ENCODE measurements at regions not wholly inside any gene's neighbourhood (a gene's known extent, or its start where the extent isn't known, plus 50 kb on each side); places are given as distances from the start of the nearest gene placed in this dataset.
A peak's percentile ranks its signal among the peaks of the same experiment; 100 is the strongest.

DNA sequence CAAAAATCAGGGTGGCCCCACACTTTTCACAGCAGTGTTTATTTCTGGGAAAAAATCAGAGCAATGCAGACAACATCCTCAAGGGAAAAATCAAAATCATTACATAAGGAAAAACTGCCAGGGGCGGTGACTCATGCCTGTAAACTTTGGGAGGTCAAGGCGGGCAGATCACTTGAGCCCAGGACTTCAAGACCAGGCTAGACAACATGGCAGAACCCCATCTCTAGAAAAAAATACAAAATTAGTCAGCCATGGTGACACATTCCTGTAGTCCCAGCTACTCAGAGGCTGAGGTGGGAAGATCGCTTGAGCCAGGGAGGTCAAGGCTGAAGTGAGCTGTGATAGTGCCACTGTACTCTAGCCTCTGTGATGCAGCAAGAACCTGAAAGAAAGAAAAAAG, 102.8 kb downstream of the NAF1 start:
- Histone ChIP-seq H3K27ac (no peak overlapping the region), H3F3A (ENCODE audit: low read depth) (no peaks in the 10 kb centered on the region), H3K27me3 (no peaks in the 10 kb centered on the region), H2AFZ (replicated peaks) (no peak overlapping the region), H3K9ac (no peak overlapping the region), H3K9me3 (ENCODE audit: low read depth) (no peaks in the 10 kb centered on the region), H3K4me3 (no peak overlapping the region), H3K4me1 (no peaks in the 10 kb centered on the region), H3K4me2 (no peak overlapping the region), H3K79me2 (ENCODE audit: low read depth) (no peaks in the 10 kb centered on the region), H3K36me3 (no peaks in the 10 kb centered on the region), H4K20me1 (ENCODE audit: low read depth) (no peaks in the 10 kb centered on the region)
- no peaks in the 10 kb centered on the region for H3K27me3 Mint-ChIP-seq (ENCODE audit: insufficient read depth, low read depth)
- H3K27ac Mint-ChIP-seq, result no peak overlapping the region
- TF ChIP-seq, protein P1, sequence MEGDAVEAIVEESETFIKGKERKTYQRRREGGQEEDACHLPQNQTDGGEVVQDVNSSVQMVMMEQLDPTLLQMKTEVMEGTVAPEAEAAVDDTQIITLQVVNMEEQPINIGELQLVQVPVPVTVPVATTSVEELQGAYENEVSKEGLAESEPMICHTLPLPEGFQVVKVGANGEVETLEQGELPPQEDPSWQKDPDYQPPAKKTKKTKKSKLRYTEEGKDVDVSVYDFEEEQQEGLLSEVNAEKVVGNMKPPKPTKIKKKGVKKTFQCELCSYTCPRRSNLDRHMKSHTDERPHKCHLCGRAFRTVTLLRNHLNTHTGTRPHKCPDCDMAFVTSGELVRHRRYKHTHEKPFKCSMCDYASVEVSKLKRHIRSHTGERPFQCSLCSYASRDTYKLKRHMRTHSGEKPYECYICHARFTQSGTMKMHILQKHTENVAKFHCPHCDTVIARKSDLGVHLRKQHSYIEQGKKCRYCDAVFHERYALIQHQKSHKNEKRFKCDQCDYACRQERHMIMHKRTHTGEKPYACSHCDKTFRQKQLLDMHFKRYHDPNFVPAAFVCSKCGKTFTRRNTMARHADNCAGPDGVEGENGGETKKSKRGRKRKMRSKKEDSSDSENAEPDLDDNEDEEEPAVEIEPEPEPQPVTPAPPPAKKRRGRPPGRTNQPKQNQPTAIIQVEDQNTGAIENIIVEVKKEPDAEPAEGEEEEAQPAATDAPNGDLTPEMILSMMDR (IDR thresholded peaks at IDR 0.05), result no peak
- TF ChIP-seq EZH2phosphoT487 (IDR thresholded peaks at IDR 0.05) (no peak), EZH2 (IDR thresholded peaks at IDR 0.05) (no peak)
- no peak overlapping the region for H3K4me3 Mint-ChIP-seq
- H3K36me3 Mint-ChIP-seq, result no peaks in the 10 kb centered on the region
- no peak for DNase-seq (ENCODE audit: low spot score)
- H3K9me3 Mint-ChIP-seq, result no peaks in the 10 kb centered on the region
- no peaks in the 10 kb centered on the region for H3K4me1 Mint-ChIP-seq

DNA sequence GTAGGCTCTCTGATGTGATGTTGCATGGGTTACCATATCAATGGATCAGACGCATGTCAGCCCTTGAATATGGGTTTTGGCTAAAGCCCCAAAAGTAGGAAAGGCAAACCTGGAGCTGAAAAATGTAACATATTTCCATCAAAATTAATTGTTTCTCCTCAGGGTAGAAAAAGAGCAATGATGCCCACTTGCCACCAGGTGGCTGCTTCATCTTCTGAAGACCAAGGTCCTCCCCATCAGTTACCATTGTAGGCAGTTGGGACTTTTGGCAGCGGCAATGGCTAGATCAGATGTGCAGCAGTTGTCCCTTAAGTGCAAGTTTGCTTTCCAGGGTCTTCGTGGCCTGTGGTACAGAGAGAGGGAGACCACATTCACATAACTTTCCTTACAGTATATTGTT, 118.2 kb downstream of the NAF1 start:
- no peaks in the 10 kb centered on the region for H3K9me3 ChIP-seq (ENCODE audit: low read depth)
- H2AFZ ChIP-seq (replicated peaks), result no peak overlapping the region
- Mint-ChIP-seq H3K27me3 (ENCODE audit: insufficient read depth, low read depth) (peaks cover 2% of the 10 kb centered on the region), H3K36me3 (no peaks in the 10 kb centered on the region), H3K9me3 (no peaks in the 10 kb centered on the region), H3K27ac (no peak overlapping the region), H3K4me3 (no peak overlapping the region), H3K4me1 (no peaks in the 10 kb centered on the region)
- no peaks in the 10 kb centered on the region for H4K20me1 ChIP-seq (ENCODE audit: low read depth)
- H3K4me2 ChIP-seq, result no peak overlapping the region
- no peak overlapping the region for H3K9ac ChIP-seq
- no peak overlapping the region for H3K27ac ChIP-seq
- H3K79me2 ChIP-seq (ENCODE audit: low read depth), result no peaks in the 10 kb centered on the region
- TF ChIP-seq, protein P1 (IDR thresholded peaks at IDR 0.05), result peak; percentile 53
- TF ChIP-seq EZH2phosphoT487 (IDR thresholded peaks at IDR 0.05) (no peak), EZH2 (IDR thresholded peaks at IDR 0.05) (no peak)
- peak; percentile 47 for DNase-seq (ENCODE audit: low spot score)
- H3F3A ChIP-seq (ENCODE audit: low read depth), result no peaks in the 10 kb centered on the region
- H3K27me3 ChIP-seq, result no peaks in the 10 kb centered on the region
- H3K36me3 ChIP-seq, result no peaks in the 10 kb centered on the region
- H3K4me1 ChIP-seq, result no peaks in the 10 kb centered on the region
- H3K4me3 ChIP-seq, result no peak overlapping the region

DNA sequence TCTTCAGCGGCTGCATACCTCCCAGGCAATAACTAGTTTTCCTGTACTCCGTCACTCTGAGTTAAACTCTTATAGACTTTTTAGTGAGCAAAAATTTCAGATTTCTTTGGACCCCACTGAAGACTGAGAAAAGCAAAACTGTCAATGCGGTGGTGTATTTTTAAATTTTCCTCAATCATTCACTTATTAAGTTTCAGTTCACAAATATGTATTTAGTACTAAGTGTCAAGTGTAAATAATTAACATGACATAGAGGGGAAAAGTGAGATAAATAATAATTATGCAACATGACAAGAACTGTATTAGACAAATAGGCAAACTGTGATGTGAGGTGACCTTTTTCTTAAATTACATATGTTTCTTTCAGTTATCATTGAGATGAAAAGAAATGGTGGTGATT, 124.4 kb downstream of the NAF1 start:
- no peaks in the 10 kb centered on the region for H4K20me1 ChIP-seq (ENCODE audit: low read depth)
- H3K4me1 ChIP-seq, result no peaks in the 10 kb centered on the region
- no peaks in the 10 kb centered on the region for H3K27me3 ChIP-seq
- no peak for DNase-seq (ENCODE audit: low spot score)
- Mint-ChIP-seq H3K27ac (no peak overlapping the region), H3K4me1 (no peaks in the 10 kb centered on the region), H3K27me3 (ENCODE audit: insufficient read depth, low read depth) (peaks cover 4% of the 10 kb centered on the region), H3K9me3 (no peaks in the 10 kb centered on the region), H3K4me3 (no peak overlapping the region), H3K36me3 (no peaks in the 10 kb centered on the region)
- TF ChIP-seq EZH2 (IDR thresholded peaks at IDR 0.05) (no peak), EZH2phosphoT487 (IDR thresholded peaks at IDR 0.05) (no peak)
- TF ChIP-seq, protein P1 (IDR thresholded peaks at IDR 0.05), result no peak
- no peak overlapping the region for H3K4me2 ChIP-seq
- H3K4me3 ChIP-seq, result no peak overlapping the region
- H3K36me3 ChIP-seq, result no peaks in the 10 kb centered on the region
- no peak overlapping the region for H3K9ac ChIP-seq
- no peaks in the 10 kb centered on the region for H3K9me3 ChIP-seq (ENCODE audit: low read depth)
- no peak overlapping the region for H2AFZ ChIP-seq (replicated peaks)
- no peak overlapping the region for H3K27ac ChIP-seq
- H3K79me2 ChIP-seq (ENCODE audit: low read depth), result no peaks in the 10 kb centered on the region
- no peaks in the 10 kb centered on the region for H3F3A ChIP-seq (ENCODE audit: low read depth)

DNA sequence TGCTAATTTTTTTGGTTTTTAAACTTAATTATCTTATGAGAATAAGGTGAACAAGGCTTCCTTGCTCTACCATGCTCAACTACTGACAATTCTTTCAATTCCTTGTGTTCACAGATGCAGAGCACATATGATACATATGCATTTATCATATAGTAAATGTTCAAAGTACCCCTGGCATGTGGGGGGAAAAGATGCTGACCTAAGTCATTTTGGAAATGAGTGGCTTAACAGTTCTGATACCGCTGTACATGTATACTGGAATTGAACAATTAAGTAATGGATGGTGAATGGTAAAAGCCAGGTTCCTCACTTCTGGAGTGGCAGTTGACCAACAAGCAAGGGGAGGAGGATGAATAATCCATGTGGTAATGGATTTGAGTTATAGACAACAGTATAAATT, 149.6 kb downstream of the NAF1 start:
- H2AFZ ChIP-seq (replicated peaks), result no peak overlapping the region
- Mint-ChIP-seq H3K4me3 (no peak overlapping the region), H3K27me3 (ENCODE audit: insufficient read depth, low read depth) (no peaks in the 10 kb centered on the region), H3K9me3 (no peaks in the 10 kb centered on the region), H3K27ac (no peak overlapping the region), H3K36me3 (no peaks in the 10 kb centered on the region), H3K4me1 (no peaks in the 10 kb centered on the region)
- H3K9me3 ChIP-seq (ENCODE audit: low read depth), result no peaks in the 10 kb centered on the region
- no peak for TF ChIP-seq EZH2 (IDR thresholded peaks at IDR 0.05)
- TF ChIP-seq EZH2phosphoT487 (IDR thresholded peaks at IDR 0.05), result no peak
- TF ChIP-seq, protein P1 (IDR thresholded peaks at IDR 0.05), result no peak
- no peaks in the 10 kb centered on the region for H3K36me3 ChIP-seq
- H3K4me3 ChIP-seq, result no peak overlapping the region
- H3K4me1 ChIP-seq, result no peaks in the 10 kb centered on the region
- no peak overlapping the region for H3K27ac ChIP-seq
- H3K4me2 ChIP-seq, result no peak overlapping the region
- DNase-seq (ENCODE audit: low spot score), result no peak
- H3K27me3 ChIP-seq, result no peaks in the 10 kb centered on the region
- no peaks in the 10 kb centered on the region for H3F3A ChIP-seq (ENCODE audit: low read depth)
- H3K79me2 ChIP-seq (ENCODE audit: low read depth), result no peaks in the 10 kb centered on the region
- H3K9ac ChIP-seq, result no peak overlapping the region
- H4K20me1 ChIP-seq (ENCODE audit: low read depth), result no peaks in the 10 kb centered on the region
